Mesendoderm (in vitro differentiated cells): ENCODE measurements at regions not wholly inside any gene's neighbourhood (a gene's known extent, or its start where the extent isn't known, plus 50 kb on each side); places are given as distances from the start of the nearest gene placed in this dataset.

ENCODE experiments used
- DNase-seq: peaks from one replicate; pipeline ENCODE4 v3.0.0; 2013
- H2AK5ac ChIP-seq: 2 replicates; pipeline ENCODE4 v1.6.1; 2013; ENCODE audit warnings: low read length, inconsistent platforms
- H2BK120ac ChIP-seq: 2 replicates; pipeline ENCODE4 v1.6.1; 2013; ENCODE audit warnings: low read depth, mild to moderate bottlenecking, low read length, moderate library complexity, mixed read lengths
- H2BK15ac ChIP-seq: replicated peaks from 2 replicates; pipeline ENCODE4 v1.6.1; 2013; ENCODE audit warnings: low read depth, mild to moderate bottlenecking, moderate library complexity
- H2BK5ac ChIP-seq: 2 replicates; pipeline ENCODE4 v1.6.1; 2013; ENCODE audit warnings: low read length, inconsistent platforms
- H3K18ac ChIP-seq: 2 replicates; pipeline ENCODE4 v1.6.1; 2013; ENCODE audit warnings: mild to moderate bottlenecking, low read length, mixed read lengths
- H3K23ac ChIP-seq: one replicate; pipeline ENCODE4 v1.6.1; 2013; ENCODE audit warnings: low read length
- H3K27ac ChIP-seq: 2 replicates; pipeline ENCODE4 v1.5.1; 2013; ENCODE audit warnings: low read depth, mild to moderate bottlenecking, inconsistent platforms, low read length, moderate library complexity
- H3K27me3 ChIP-seq: 2 replicates; pipeline ENCODE4 v1.6.1; 2013; ENCODE audit warnings: low read length, control low read depth, mild to moderate bottlenecking, inconsistent platforms; ENCODE audit not compliant: insufficient read depth, poor library complexity
- H3K36me3 ChIP-seq: 2 replicates; pipeline ENCODE4 v1.6.1; 2013; ENCODE audit warnings: low read length, inconsistent platforms; ENCODE audit not compliant: control insufficient read depth, insufficient read depth
- H3K4ac ChIP-seq: one replicate; pipeline ENCODE4 v1.6.1; 2013; ENCODE audit warnings: low read depth, mild to moderate bottlenecking, low read length, moderate library complexity
- H3K4me1 ChIP-seq: 2 replicates; pipeline ENCODE4 v1.6.1; 2013; ENCODE audit warnings: low read depth, low read length, inconsistent platforms; ENCODE audit not compliant: control insufficient read depth
- H3K4me2 ChIP-seq: 2 replicates; pipeline ENCODE4 v1.6.1; 2013; ENCODE audit warnings: low read length
- H3K4me3 ChIP-seq: 2 replicates; pipeline ENCODE4 v1.5.1; 2013; ENCODE audit warnings: mild to moderate bottlenecking, low read length
- H3K56ac ChIP-seq: one replicate; pipeline ENCODE4 v1.6.1; 2013; ENCODE audit warnings: low read length
- H3K79me1 ChIP-seq: 2 replicates; pipeline ENCODE4 v1.6.1; 2013; ENCODE audit warnings: low read length, inconsistent platforms
- H3K79me2 ChIP-seq: 2 replicates; pipeline ENCODE4 v1.6.1; 2013; ENCODE audit warnings: mild to moderate bottlenecking, low read length; ENCODE audit not compliant: control insufficient read depth, insufficient read depth
- H3K9ac ChIP-seq: 2 replicates; pipeline ENCODE4 v1.6.1; 2013; ENCODE audit warnings: low read length, inconsistent platforms
- H4K5ac ChIP-seq: one replicate; pipeline ENCODE4 v1.6.1; 2013; ENCODE audit warnings: low read length
- H4K8ac ChIP-seq: one replicate; pipeline ENCODE4 v1.6.1; 2013; ENCODE audit warnings: low read depth, mild to moderate bottlenecking, control low read depth, low read length, moderate library complexity
- WGBS: extraction: QIAGEN DNeasy Blood & Tissue Kit; methylation state at CpG from one replicate; pipeline ENCODE4 v1.1.7; 2013; ENCODE audit warnings: low lambda C conversion rate, missing lambda C conversion rate; ENCODE audit not compliant: insufficient coverage; ENCODE audit errors: extremely low coverage; 5-methylcytosine and 5-hydroxymethylcytosine counted together

DNA sequence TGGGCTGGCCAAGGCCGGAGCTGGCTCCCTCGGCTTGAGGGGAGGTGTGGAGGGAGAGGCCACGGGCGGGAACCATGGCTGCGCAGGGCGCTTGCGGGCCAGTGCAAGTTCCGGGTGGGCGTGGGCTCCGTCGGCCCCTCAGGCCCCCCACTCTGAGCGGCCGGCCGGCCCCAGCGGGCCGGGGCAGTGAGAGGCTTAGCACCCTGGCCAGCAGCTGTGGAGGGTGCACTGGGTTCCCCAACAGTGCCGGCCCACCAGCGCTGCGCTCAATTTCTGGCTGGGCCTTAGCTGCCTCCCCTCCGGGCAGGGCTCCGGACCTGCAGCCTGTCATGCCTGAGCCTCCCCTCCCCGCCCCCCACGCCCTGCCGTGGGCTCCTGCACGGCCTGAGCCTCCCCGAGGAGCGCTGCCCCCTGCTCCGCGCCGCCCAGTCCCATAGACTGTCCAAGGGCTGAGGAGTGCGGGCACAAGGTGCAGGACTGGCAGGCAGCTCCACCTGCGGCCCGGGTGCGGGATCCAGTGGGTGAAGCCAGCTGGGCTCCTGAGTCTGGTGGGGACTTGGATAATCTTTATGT lies 184.2 kb downstream of the ATPSCKMT start:
- Histone ChIP-seq H3K4ac (no peak overlapping the region), H3K27me3 (no peaks in the 10 kb centered on the region), H2BK120ac (no peak overlapping the region), H3K4me3 (no peak overlapping the region), H2BK15ac (no peak overlapping the region), H3K79me2 (no peaks in the 10 kb centered on the region), H3K27ac (no peak overlapping the region), H4K8ac (no peak overlapping the region), H3K9ac (no peak overlapping the region), H2AK5ac (no peak overlapping the region), H3K4me2 (no peak overlapping the region), H4K5ac (no peak overlapping the region), H3K23ac (no peak overlapping the region), H3K79me1 (no peaks in the 10 kb centered on the region), H3K36me3 (no peaks in the 10 kb centered on the region), H2BK5ac (no peak overlapping the region), H3K18ac (no peak overlapping the region), H3K56ac (no peak overlapping the region), H3K4me1 (no peaks in the 10 kb centered on the region)
- DNase-seq = no peak
- WGBS = no CpG with 5 or more reads among the region's 34 CpGs

GRCh38 chr5:10064546-10065195 lies 185.0 kb downstream of the ATPSCKMT start:
- DNase-seq = no peak
- Histone ChIP-seq H3K23ac (no peak overlapping the region), H2AK5ac (no peak overlapping the region), H2BK15ac (no peak overlapping the region), H3K4ac (no peak overlapping the region), H2BK120ac (no peak overlapping the region), H3K4me2 (no peak overlapping the region), H3K4me1 (no peaks in the 10 kb centered on the region), H4K5ac (no peak overlapping the region), H3K27me3 (no peaks in the 10 kb centered on the region), H3K79me1 (no peaks in the 10 kb centered on the region), H3K4me3 (no peak overlapping the region), H3K56ac (no peak overlapping the region), H2BK5ac (no peak overlapping the region), H4K8ac (no peak overlapping the region), H3K36me3 (no peaks in the 10 kb centered on the region), H3K18ac (no peak overlapping the region), H3K27ac (no peak overlapping the region), H3K9ac (no peak overlapping the region), H3K79me2 (no peaks in the 10 kb centered on the region)
- no CpG with 5 or more reads among the region's 8 CpGs for WGBS

DNA sequence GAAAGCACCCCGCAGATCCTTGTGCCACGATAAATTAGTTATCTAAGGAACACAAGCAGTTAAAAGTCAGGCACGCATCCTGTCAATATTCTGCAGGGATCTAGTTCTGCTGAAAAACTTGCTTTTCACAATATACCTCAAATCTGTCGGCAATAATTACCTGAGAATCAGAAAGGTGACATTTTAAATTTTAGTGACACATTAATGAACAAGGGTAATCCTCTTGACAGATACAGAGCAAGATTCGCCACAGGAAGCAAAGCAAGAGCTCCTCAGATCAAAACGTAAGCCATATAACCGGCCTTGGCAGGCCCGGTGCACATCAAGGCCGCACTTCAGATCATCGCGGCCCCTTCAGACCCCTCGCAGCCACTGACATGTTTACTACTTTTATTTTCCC lies 185.7 kb downstream of the ATPSCKMT start:
- WGBS = no CpG with 5 or more reads among the region's 12 CpGs
- Histone ChIP-seq H4K5ac (no peak overlapping the region), H3K27me3 (no peaks in the 10 kb centered on the region), H3K4me2 (no peak overlapping the region), H3K4me1 (no peaks in the 10 kb centered on the region), H3K27ac (no peak overlapping the region), H2BK5ac (no peak overlapping the region), H3K36me3 (no peaks in the 10 kb centered on the region), H3K79me2 (no peaks in the 10 kb centered on the region), H3K4ac (no peak overlapping the region), H2AK5ac (no peak overlapping the region), H3K9ac (no peak overlapping the region), H2BK120ac (no peak overlapping the region), H3K4me3 (no peak overlapping the region), H3K79me1 (no peaks in the 10 kb centered on the region), H2BK15ac (no peak overlapping the region), H4K8ac (no peak overlapping the region), H3K23ac (no peak overlapping the region), H3K56ac (no peak overlapping the region), H3K18ac (no peak overlapping the region)
- DNase-seq = no peak

DNA sequence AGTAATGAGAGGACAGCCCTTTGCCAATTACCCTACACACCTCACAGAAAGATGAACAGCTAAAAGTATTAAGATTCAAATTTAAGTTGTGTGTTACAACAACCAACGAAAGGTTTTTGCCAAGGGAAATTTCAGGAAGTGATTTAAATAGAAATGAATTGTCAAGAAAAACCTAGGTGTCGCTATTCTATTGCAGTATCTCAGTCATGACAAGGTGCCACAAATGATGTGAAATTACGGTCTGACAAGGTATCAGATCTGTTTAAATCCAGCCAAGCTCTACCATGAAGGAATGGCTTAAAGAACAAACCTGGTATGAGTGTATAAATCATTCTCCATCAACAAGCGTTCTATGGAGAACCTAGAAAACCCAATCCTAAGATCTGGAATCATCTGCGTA lies 189.7 kb downstream of the ATPSCKMT start:
- no peak overlapping the region for H3K4me3 ChIP-seq
- no peak for DNase-seq
- WGBS = no CpG with 5 or more reads among the region's 5 CpGs
- H3K23ac ChIP-seq = no peak overlapping the region
- H3K9ac ChIP-seq = no peak overlapping the region
- no peak overlapping the region for H3K4me2 ChIP-seq
- no peak overlapping the region for H3K27ac ChIP-seq
- H2BK120ac ChIP-seq = no peak overlapping the region
- no peak overlapping the region for H2BK15ac ChIP-seq
- no peaks in the 10 kb centered on the region for H3K79me1 ChIP-seq
- H3K4ac ChIP-seq = no peak overlapping the region
- no peaks in the 10 kb centered on the region for H3K4me1 ChIP-seq
- no peaks in the 10 kb centered on the region for H3K36me3 ChIP-seq
- H3K27me3 ChIP-seq = no peaks in the 10 kb centered on the region
- H4K8ac ChIP-seq = no peak overlapping the region
- no peak overlapping the region for H3K56ac ChIP-seq
- no peak overlapping the region for H4K5ac ChIP-seq
- no peak overlapping the region for H3K18ac ChIP-seq
- H2BK5ac ChIP-seq = no peak overlapping the region
- H2AK5ac ChIP-seq = no peak overlapping the region
- no peaks in the 10 kb centered on the region for H3K79me2 ChIP-seq

- Histone ChIP-seq H3K4me3 (no peak overlapping the region), H3K23ac (no peak overlapping the region), H2AK5ac (no peak overlapping the region), H4K5ac (no peak overlapping the region), H3K4ac (no peak overlapping the region), H3K56ac (no peak overlapping the region), H2BK120ac (no peak overlapping the region), H3K4me2 (no peak overlapping the region), H3K27me3 (no peaks in the 10 kb centered on the region), H3K27ac (no peak overlapping the region), H2BK15ac (no peak overlapping the region), H3K4me1 (no peaks in the 10 kb centered on the region), H3K36me3 (no peaks in the 10 kb centered on the region), H3K79me2 (no peaks in the 10 kb centered on the region), H4K8ac (no peak overlapping the region), H3K18ac (no peak overlapping the region), H3K9ac (no peak overlapping the region), H3K79me1 (no peaks in the 10 kb centered on the region), H2BK5ac (no peak overlapping the region)
- no peak for DNase-seq
- no CpG with 5 or more reads among the region's 9 CpGs for WGBS
Measured at GRCh38 chr5:10059556-10059955, 190.1 kb downstream of the ATPSCKMT start.

GRCh38 chr5:10057356-10057755 lies 192.3 kb downstream of the ATPSCKMT start:
- no peaks in the 10 kb centered on the region for H3K79me2 ChIP-seq
- H3K56ac ChIP-seq = no peak overlapping the region
- H2BK5ac ChIP-seq = no peak overlapping the region
- no peak overlapping the region for H3K27ac ChIP-seq
- H2AK5ac ChIP-seq = no peak overlapping the region
- no peak overlapping the region for H3K23ac ChIP-seq
- H3K27me3 ChIP-seq = no peaks in the 10 kb centered on the region
- H3K4me2 ChIP-seq = no peak overlapping the region
- no peak overlapping the region for H4K8ac ChIP-seq
- H3K18ac ChIP-seq = no peak overlapping the region
- no peak overlapping the region for H3K4me3 ChIP-seq
- no peak overlapping the region for H4K5ac ChIP-seq
- no peaks in the 10 kb centered on the region for H3K4me1 ChIP-seq
- no peak overlapping the region for H2BK15ac ChIP-seq
- H3K79me1 ChIP-seq = no peaks in the 10 kb centered on the region
- no peak for DNase-seq
- WGBS = no CpG with 5 or more reads among the region's 7 CpGs
- H3K36me3 ChIP-seq = no peaks in the 10 kb centered on the region
- H2BK120ac ChIP-seq = no peak overlapping the region
- no peak overlapping the region for H3K9ac ChIP-seq
- H3K4ac ChIP-seq = no peak overlapping the region
